ENCODE measurements at regions not wholly inside any gene's neighbourhood (a gene's known extent, or its start where the extent isn't known, plus 50 kb on each side); places are given as distances from the start of the nearest gene placed in this dataset.

- TF ChIP-seq, protein P1, sequence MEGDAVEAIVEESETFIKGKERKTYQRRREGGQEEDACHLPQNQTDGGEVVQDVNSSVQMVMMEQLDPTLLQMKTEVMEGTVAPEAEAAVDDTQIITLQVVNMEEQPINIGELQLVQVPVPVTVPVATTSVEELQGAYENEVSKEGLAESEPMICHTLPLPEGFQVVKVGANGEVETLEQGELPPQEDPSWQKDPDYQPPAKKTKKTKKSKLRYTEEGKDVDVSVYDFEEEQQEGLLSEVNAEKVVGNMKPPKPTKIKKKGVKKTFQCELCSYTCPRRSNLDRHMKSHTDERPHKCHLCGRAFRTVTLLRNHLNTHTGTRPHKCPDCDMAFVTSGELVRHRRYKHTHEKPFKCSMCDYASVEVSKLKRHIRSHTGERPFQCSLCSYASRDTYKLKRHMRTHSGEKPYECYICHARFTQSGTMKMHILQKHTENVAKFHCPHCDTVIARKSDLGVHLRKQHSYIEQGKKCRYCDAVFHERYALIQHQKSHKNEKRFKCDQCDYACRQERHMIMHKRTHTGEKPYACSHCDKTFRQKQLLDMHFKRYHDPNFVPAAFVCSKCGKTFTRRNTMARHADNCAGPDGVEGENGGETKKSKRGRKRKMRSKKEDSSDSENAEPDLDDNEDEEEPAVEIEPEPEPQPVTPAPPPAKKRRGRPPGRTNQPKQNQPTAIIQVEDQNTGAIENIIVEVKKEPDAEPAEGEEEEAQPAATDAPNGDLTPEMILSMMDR (IDR thresholded peaks at IDR 0.05), result no peak
- no peak for TF ChIP-seq EZH2 (IDR thresholded peaks at IDR 0.05; ENCODE audit: borderline replicate concordance, insufficient read depth, low read depth, low read length, poor library complexity, severe bottlenecking)
Measured at GRCh38 chr6:144722154-144722737, 437.1 kb downstream of the UTRN start.
